Sigmoid colon (tissue), 6 donors: ENCODE measurements at regions not wholly inside any gene's neighbourhood (a gene's known extent, or its start where the extent isn't known, plus 50 kb on each side); places are given as distances from the start of the nearest gene placed in this dataset.

Source experiments
- DNase-seq: peaks from one replicate; pipeline ENCODE4 v3.0.0-alpha.2; 2019
- H3K27ac ChIP-seq, 4 donors: fragments of 200-600 bp; sonication (generic); one replicate each; pipeline ENCODE4 v1.5.1; 2016 to 2019; ENCODE audit warnings: mild to moderate bottlenecking in 1 of 4
- H3K27me3 ChIP-seq, 3 donors: fragments of 200-600 bp; sonication (generic); one replicate each; pipeline ENCODE4 v1.5.1; 2019; ENCODE audit warnings: mild to moderate bottlenecking in 1 of 3
- H3K36me3 ChIP-seq, 4 donors: fragments of 200-600 bp; sonication (generic); one replicate each; pipeline ENCODE4 v1.5.1; 2016 to 2019
- H3K4me1 ChIP-seq, 4 donors: fragments of 200-600 bp; sonication (generic); one replicate each; pipeline ENCODE4 v1.5.1; 2017 to 2019
- H3K4me3 ChIP-seq, 4 donors: fragments of 200-600 bp; sonication (generic); one replicate each; pipeline ENCODE4 v1.5.1; 2017 to 2019; ENCODE audit warnings: mild to moderate bottlenecking in 2 of 4, moderate library complexity in 1 of 4
- H3K9me3 ChIP-seq, 4 donors: fragments of 200-600 bp in 3 of 4; sonication (generic) in 3 of 4; one replicate each; pipeline versions ENCODE4 v1.5.1 to v1.6.1; 2013 to 2019
- CTCF ChIP-seq, 4 experiments: fragments of 450-650 bp in 3 of 4; fragments of 200-600 bp in 1 of 4; IDR thresholded peaks; one replicate each; pipeline ENCODE4 v1.5.1; 2016 to 2019; ENCODE audit warnings: antibody characterized with exemption in 4 of 4, mild to moderate bottlenecking in 3 of 4, moderate library complexity in 2 of 4
- EP300 ChIP-seq, 4 donors: sonication (generic); formaldehyde crosslinking; IDR thresholded peaks; one replicate each; pipeline ENCODE4 v1.6.1; 2017; ENCODE audit warnings: antibody characterized with exemption in 4 of 4
- POLR2A ChIP-seq, 2 donors: fragments of 450-650 bp; IDR thresholded peaks; one replicate each; pipeline ENCODE4 v1.6.1; 2016; ENCODE audit warnings: antibody characterized with exemption in 2 of 2, mild to moderate bottlenecking in 2 of 2, moderate library complexity in 2 of 2
- POLR2AphosphoS5 ChIP-seq, 4 donors: sonication (generic); formaldehyde crosslinking; IDR thresholded peaks; one replicate each; pipeline ENCODE4 v1.6.1; 2017; ENCODE audit warnings: antibody characterized with exemption in 4 of 4
- WGBS, 2 donors: extraction: QIAGEN DNeasy Blood & Tissue Kit; methylation state at CpG; one replicate each; pipeline ENCODE4 v1.1.7; 2013; 5-methylcytosine and 5-hydroxymethylcytosine counted together
- intact Hi-C: fragments of 100-400 bp; cut with DNase I; formaldehyde crosslinking; loops from one replicate; pipeline ENCODE4 v1.15.1; 2023
- donor health status: healthy with polysubstance abuse.
- donor health status: healthy.

GRCh38 chr4:15143551-15143950 is 141.3 kb downstream of the CPEB2 start:
- peaks cover 0 to 3% (median 0%) of the 10 kb centered on the region in 4 donors for H3K4me1 ChIP-seq
- intact Hi-C loops = no loop called here
- no peaks in the 10 kb centered on the region for H3K27me3 ChIP-seq
- 70 to 85% methylated on average over 2 of the region's 2 CpGs for WGBS, 2 donors
- peaks cover 0 to 2% (median 0%) of the 10 kb centered on the region in 4 donors for H3K9me3 ChIP-seq
- TF ChIP-seq POLR2AphosphoS5 (IDR thresholded peaks at IDR 0.05) = no peak
- no peak for TF ChIP-seq POLR2A (IDR thresholded peaks at IDR 0.05)
- TF ChIP-seq EP300 (IDR thresholded peaks at IDR 0.05) = no peak
- TF ChIP-seq CTCF (IDR thresholded peaks at IDR 0.05) = no peak
- no peak overlapping the region for H3K27ac ChIP-seq
- DNase-seq = no peak
- H3K36me3 ChIP-seq = no peaks in the 10 kb centered on the region
- no peak overlapping the region for H3K4me3 ChIP-seq

- no peak for TF ChIP-seq POLR2AphosphoS5 (IDR thresholded peaks at IDR 0.05)
- no peak for TF ChIP-seq EP300 (IDR thresholded peaks at IDR 0.05)
- TF ChIP-seq CTCF (IDR thresholded peaks at IDR 0.05) = no peak
- TF ChIP-seq POLR2A (IDR thresholded peaks at IDR 0.05) = no peak
- Histone ChIP-seq H3K36me3 (no peaks in the 10 kb centered on the region), H3K4me3 (no peak overlapping the region), H3K9me3 (peaks cover 0 to 2% (median 0%) of the 10 kb centered on the region in 4 donors), H3K27ac (no peak overlapping the region), H3K27me3 (no peaks in the 10 kb centered on the region), H3K4me1 (peaks cover 0 to 12% (median 6%) of the 10 kb centered on the region in 4 donors)
- intact Hi-C loops = no loop called here
- 45 to 69% methylated on average over 9 of the region's 9 CpGs for WGBS, 2 donors
- no peak for DNase-seq
Observed at GRCh38 chr4:15144249-15144966, 142.1 kb downstream of the CPEB2 start.

- no peak overlapping the region for H3K4me3 ChIP-seq
- intact Hi-C loops = loop anchor here (5.0 kb wide), 1 partner anchor 143 kb away; the partner anchor contains the start of gene CPEB2
- WGBS, 2 donors = 86 to 88% methylated on average over 7 of the region's 7 CpGs
- H3K27me3 ChIP-seq = no peaks in the 10 kb centered on the region
- no peaks in the 10 kb centered on the region for H3K36me3 ChIP-seq
- H3K9me3 ChIP-seq = no peaks in the 10 kb centered on the region
- no peak for DNase-seq
- H3K27ac ChIP-seq = no peak overlapping the region
- H3K4me1 ChIP-seq = peaks cover 0 to 17% (median 11%) of the 10 kb centered on the region in 4 donors
- TF ChIP-seq POLR2A (IDR thresholded peaks at IDR 0.05) (no peak), POLR2AphosphoS5 (IDR thresholded peaks at IDR 0.05) (no peak), EP300 (IDR thresholded peaks at IDR 0.05) (no peak), CTCF (IDR thresholded peaks at IDR 0.05) (no peak)
Observed at GRCh38 chr4:15144967-15145295, 142.7 kb downstream of the CPEB2 start.

GRCh38 chr4:15145709-15146108 is 143.4 kb downstream of the CPEB2 start:
- H3K36me3 ChIP-seq = no peaks in the 10 kb centered on the region
- no peak overlapping the region for H3K4me3 ChIP-seq
- 58 to 80% methylated on average over 7 of the region's 7 CpGs for WGBS, 2 donors
- no peak for DNase-seq
- intact Hi-C loops = loop anchor here (5.0 kb wide), 1 partner anchor 143 kb away; the partner anchor contains the start of gene CPEB2
- H3K9me3 ChIP-seq = no peaks in the 10 kb centered on the region
- peaks cover 0 to 24% (median 16%) of the 10 kb centered on the region in 4 donors for H3K4me1 ChIP-seq
- TF ChIP-seq CTCF (IDR thresholded peaks at IDR 0.05) = no peak
- TF ChIP-seq EP300 (IDR thresholded peaks at IDR 0.05) = no peak
- no peak for TF ChIP-seq POLR2AphosphoS5 (IDR thresholded peaks at IDR 0.05)
- no peak for TF ChIP-seq POLR2A (IDR thresholded peaks at IDR 0.05)
- H3K27me3 ChIP-seq = no peaks in the 10 kb centered on the region
- H3K27ac ChIP-seq = no peak overlapping the region
